Astrocyte (in vitro differentiated cells and primary cell): ENCODE measurements at regions not wholly inside any gene's neighbourhood (a gene's known extent, or its start where the extent isn't known, plus 50 kb on each side); places are given as distances from the start of the nearest gene placed in this dataset.

Experiments used
- CTCF ChIP-seq: IDR thresholded peaks from 2 replicates; pipeline ENCODE4 v1.5.1; 2011; ENCODE audit warnings: low read depth, mild to moderate bottlenecking, inconsistent platforms, low read length, moderate library complexity; ENCODE audit not compliant: insufficient read depth
- EZH2 ChIP-seq: IDR thresholded peaks from 2 replicates; pipeline ENCODE4 v1.6.1; 2012; ENCODE audit warnings: mild to moderate bottlenecking, low read length, inconsistent platforms; ENCODE audit not compliant: insufficient read depth

GRCh38 chr17:77318491-77319210 is 177.9 kb downstream of the SEC14L1 start:
- TF ChIP-seq CTCF (no peak), EZH2 (no peak)
